ENCODE measurements at regions not wholly inside any gene's neighbourhood (a gene's known extent, or its start where the extent isn't known, plus 50 kb on each side); places are given as distances from the start of the nearest gene placed in this dataset.
A peak's percentile ranks its signal among the peaks of the same experiment; 100 is the strongest.
"Not testable (repeated sequence)": the region's sequence is repeated elsewhere in the genome, so short reads cannot be mapped to it uniquely, and the experiment has no call there.

DNA sequence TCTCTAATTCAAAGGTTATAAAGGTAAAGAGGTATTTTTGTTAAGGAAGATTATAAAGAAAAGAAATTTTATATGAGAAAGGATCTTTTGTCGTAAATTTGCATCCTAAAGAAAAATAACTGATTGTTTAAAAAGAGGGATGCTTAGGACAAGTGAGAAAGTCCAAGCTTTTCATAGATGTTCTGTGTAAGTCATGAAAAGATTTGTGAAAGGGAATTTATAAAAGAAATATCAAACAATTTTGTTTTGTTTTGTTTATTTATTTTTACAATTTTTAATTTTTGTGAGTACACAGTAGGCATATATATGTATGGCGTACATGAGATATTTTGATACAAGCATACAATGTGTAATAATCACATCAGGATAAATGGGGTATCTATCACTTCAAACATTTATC, 145.2 kb downstream of the ADSS2 start:
- H3K4me1 ChIP-seq (ENCODE audit: insufficient read depth, low read length) = no peaks in the 10 kb centered on the region
- no peak overlapping the region for H3K27ac ChIP-seq (ENCODE audit: low read depth, low read length)
- H3K4me3 ChIP-seq (ENCODE audit: insufficient read depth, low read length) = no peak overlapping the region

DNA sequence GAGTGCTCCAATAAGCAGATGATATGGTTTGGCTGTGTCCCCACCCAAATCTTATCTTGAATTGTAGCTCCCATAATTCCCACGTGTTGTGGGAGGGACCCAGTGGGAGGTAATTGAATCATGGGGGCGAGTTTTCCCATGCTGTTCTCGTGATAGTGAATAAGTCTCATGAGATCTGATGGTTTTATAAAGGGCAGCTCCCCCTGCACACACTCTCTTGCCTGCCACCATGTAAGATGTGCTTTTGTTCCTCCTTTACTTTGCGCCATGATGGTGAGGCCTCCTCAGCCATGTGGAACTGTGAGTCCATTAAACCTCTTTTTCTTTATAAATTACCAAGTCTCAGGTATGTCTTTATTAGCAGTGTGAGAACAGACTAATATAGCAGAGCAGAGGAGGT, 142.5 kb downstream of the ADSS2 start:
- H3K4me1 ChIP-seq (ENCODE audit: insufficient read depth, low read length); H3K9me3 ChIP-seq (ENCODE audit: low read depth, low read length); H2AFZ ChIP-seq (ENCODE audit: low read length); H3K27ac ChIP-seq (ENCODE audit: low read depth, low read length); DNase-seq (ENCODE audit: insufficient read length, low spot score, missing footprints); H3K79me2 ChIP-seq (ENCODE audit: insufficient read depth, low read length); H4K20me1 ChIP-seq (ENCODE audit: insufficient read depth, low read length); H3K27me3 ChIP-seq (ENCODE audit: insufficient read depth, low read length); H3K4me3 ChIP-seq (ENCODE audit: insufficient read depth, low read length); H3K36me3 ChIP-seq (ENCODE audit: insufficient read depth, low read length); H3K4me2 ChIP-seq (ENCODE audit: insufficient read depth, low read length): not testable (repeated sequence)

More for the DNA sequence above, 145.2 kb downstream of the ADSS2 start:
- Histone ChIP-seq H3K36me3 (ENCODE audit: insufficient read depth, low read length) (no peaks in the 10 kb centered on the region), H2AFZ (ENCODE audit: low read length) (no peak overlapping the region), H3K79me2 (ENCODE audit: insufficient read depth, low read length) (no peaks in the 10 kb centered on the region), H3K9me3 (ENCODE audit: low read depth, low read length) (no peaks in the 10 kb centered on the region), H3K27me3 (ENCODE audit: insufficient read depth, low read length) (no peaks in the 10 kb centered on the region), H4K20me1 (ENCODE audit: insufficient read depth, low read length) (no peaks in the 10 kb centered on the region), H3K4me2 (ENCODE audit: insufficient read depth, low read length) (no peak overlapping the region)
- TF ChIP-seq, protein P1, sequence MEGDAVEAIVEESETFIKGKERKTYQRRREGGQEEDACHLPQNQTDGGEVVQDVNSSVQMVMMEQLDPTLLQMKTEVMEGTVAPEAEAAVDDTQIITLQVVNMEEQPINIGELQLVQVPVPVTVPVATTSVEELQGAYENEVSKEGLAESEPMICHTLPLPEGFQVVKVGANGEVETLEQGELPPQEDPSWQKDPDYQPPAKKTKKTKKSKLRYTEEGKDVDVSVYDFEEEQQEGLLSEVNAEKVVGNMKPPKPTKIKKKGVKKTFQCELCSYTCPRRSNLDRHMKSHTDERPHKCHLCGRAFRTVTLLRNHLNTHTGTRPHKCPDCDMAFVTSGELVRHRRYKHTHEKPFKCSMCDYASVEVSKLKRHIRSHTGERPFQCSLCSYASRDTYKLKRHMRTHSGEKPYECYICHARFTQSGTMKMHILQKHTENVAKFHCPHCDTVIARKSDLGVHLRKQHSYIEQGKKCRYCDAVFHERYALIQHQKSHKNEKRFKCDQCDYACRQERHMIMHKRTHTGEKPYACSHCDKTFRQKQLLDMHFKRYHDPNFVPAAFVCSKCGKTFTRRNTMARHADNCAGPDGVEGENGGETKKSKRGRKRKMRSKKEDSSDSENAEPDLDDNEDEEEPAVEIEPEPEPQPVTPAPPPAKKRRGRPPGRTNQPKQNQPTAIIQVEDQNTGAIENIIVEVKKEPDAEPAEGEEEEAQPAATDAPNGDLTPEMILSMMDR (IDR thresholded peaks at IDR 0.05; ENCODE audit: extremely low read depth, low read depth, low read length) = no peak
- no peak for DNase-seq (ENCODE audit: insufficient read length, low spot score, missing footprints)

DNA sequence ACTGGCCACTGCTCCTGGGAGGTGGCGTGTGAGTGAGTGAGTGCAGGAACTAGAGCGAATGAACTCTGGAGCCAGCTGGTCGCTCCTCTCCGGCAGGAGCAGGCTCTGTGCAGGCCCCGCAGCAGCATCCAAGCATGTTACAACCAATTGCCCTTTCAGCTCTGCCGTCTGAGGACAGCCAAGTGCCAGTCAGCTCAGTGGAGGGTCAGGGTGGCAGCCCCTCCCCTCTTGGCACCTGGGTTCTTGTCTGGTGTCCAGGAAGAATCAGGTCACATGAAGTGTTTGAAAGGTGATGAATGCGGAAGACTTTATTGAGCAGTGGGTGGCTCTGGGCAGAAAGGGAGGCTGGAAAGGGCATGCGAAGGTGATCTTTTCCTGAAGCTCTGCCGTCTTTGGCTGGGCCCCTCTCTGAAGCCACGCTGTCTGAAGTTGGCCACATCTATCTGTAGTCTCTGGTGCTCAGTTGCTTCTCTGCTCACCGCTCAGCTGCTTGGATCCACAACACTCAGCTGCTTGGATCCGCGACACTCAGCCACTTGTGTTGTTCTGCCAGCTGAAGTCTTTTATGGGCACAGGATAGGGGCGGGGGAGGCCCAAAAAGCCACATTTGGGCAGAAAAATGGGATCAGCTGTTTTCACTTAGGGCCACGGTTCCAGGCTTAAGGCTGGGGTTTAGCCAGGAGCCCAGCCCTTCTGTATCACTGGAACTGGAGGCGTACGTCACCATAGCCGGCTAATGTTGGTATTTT, 139.8 kb downstream of the ADSS2 start:
- H3K27me3 ChIP-seq (ENCODE audit: insufficient read depth, low read length) = no peaks in the 10 kb centered on the region
- DNase-seq (ENCODE audit: insufficient read length, low spot score, missing footprints) = no peak
- H4K20me1 ChIP-seq (ENCODE audit: insufficient read depth, low read length) = no peaks in the 10 kb centered on the region
- no peaks in the 10 kb centered on the region for H3K36me3 ChIP-seq (ENCODE audit: insufficient read depth, low read length)
- TF ChIP-seq, protein P1 (IDR thresholded peaks at IDR 0.05; ENCODE audit: extremely low read depth, low read depth, low read length) = no peak
- peaks cover 10% of the 10 kb centered on the region for H3K4me1 ChIP-seq (ENCODE audit: insufficient read depth, low read length)
- H3K27ac ChIP-seq (ENCODE audit: low read depth, low read length) = no peak overlapping the region
- H2AFZ ChIP-seq (ENCODE audit: low read length) = peak overlapping the region; percentile 41
- H3K4me3 ChIP-seq (ENCODE audit: insufficient read depth, low read length) = no peak overlapping the region
- no peaks in the 10 kb centered on the region for H3K79me2 ChIP-seq (ENCODE audit: insufficient read depth, low read length)
- H3K9me3 ChIP-seq (ENCODE audit: low read depth, low read length) = no peaks in the 10 kb centered on the region
- H3K4me2 ChIP-seq (ENCODE audit: insufficient read depth, low read length) = no peak overlapping the region

DNA sequence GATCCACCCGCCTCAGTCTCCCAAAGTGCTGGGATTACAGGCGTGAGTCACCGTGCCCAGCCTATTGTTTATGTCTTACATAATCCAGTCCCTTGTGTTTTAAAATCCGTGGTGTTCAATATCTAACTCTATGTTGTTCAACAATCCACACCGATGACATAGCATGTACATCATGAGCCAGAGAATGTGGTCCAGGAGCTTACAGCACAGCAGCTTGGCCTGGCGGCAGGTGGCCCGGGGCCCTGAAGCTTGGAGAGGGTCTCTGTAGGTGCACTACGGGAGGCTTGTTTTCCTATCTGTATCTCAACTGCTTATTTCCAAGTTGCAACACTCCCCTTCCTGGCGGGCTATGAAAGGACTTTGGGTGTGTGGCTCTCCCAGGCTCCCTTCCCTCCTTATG, 138.4 kb downstream of the ADSS2 start:
- Histone ChIP-seq H3K36me3 (ENCODE audit: insufficient read depth, low read length) (no peaks in the 10 kb centered on the region), H3K9me3 (ENCODE audit: low read depth, low read length) (no peaks in the 10 kb centered on the region), H3K4me1 (ENCODE audit: insufficient read depth, low read length) (peaks cover 11% of the 10 kb centered on the region), H3K79me2 (ENCODE audit: insufficient read depth, low read length) (no peaks in the 10 kb centered on the region), H3K27me3 (ENCODE audit: insufficient read depth, low read length) (no peaks in the 10 kb centered on the region), H3K27ac (ENCODE audit: low read depth, low read length) (no peak overlapping the region), H3K4me2 (ENCODE audit: insufficient read depth, low read length) (no peak overlapping the region), H4K20me1 (ENCODE audit: insufficient read depth, low read length) (no peaks in the 10 kb centered on the region), H3K4me3 (ENCODE audit: insufficient read depth, low read length) (no peak overlapping the region), H2AFZ (ENCODE audit: low read length) (no peak overlapping the region)
- TF ChIP-seq, protein P1 (IDR thresholded peaks at IDR 0.05; ENCODE audit: extremely low read depth, low read depth, low read length) = no peak
- DNase-seq (ENCODE audit: insufficient read length, low spot score, missing footprints) = no peak

Data from osteoblast (primary cell).